ENCODE measurements at regions not wholly inside any gene's neighbourhood (a gene's known extent, or its start where the extent isn't known, plus 50 kb on each side); places are given as distances from the start of the nearest gene placed in this dataset.

DNA sequence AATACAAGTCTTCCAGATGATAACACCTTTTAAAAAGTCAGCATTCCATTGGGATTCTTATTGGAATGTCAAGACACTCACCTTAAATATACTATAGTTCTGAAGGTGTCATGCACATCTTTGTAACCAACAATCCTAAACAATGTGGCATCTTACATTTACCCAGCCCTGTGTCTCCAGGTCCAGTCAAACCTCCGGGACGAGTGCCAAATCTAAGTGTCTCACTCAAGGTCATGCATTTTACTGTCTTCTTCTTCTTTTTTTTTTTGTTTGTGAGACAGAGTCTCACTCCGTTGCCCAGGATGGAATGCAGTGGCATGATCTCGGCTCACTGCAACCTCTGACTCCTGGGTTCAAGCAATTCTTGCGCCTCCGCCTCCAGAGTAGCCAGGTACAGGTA lies 206.9 kb upstream of the FAM98A start:
- no peak for DNase-seq

- DNase-seq, result no peak
Observed at GRCh38 chr2:33804155-33804554, 205.1 kb upstream of the FAM98A start.

GRCh38 chr2:33796511-33796910 lies 197.4 kb upstream of the FAM98A start:
- no peak for DNase-seq

DNA sequence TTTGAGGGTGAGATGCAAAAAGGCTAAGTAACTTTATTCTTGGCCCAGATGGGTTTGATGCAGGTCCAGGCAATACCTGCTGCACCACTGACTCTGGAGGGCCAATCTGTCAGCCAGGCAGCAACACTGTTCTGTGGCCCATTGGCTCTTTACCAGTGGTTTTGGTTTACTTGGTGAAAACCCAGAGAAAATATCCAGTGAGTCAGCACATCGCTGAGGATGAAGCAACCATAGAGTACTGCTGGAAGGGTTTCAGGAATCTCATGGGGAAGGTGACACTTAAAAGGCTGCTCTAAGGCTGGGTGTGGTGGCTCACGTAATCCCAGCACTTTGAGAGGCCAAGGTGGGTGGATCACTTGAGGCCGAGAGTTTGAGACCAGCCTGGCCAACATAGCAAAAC lies 192.5 kb upstream of the FAM98A start:
- DNase-seq, result no peak

- no peak for DNase-seq
Observed at GRCh38 chr2:33788044-33788443, 188.9 kb upstream of the FAM98A start.

GRCh38 chr2:33786881-33787280 lies 187.8 kb upstream of the FAM98A start:
- DNase-seq, result no peak

- no peak for DNase-seq
Observed at GRCh38 chr2:33785201-33786106, 186.4 kb upstream of the FAM98A start.

GRCh38 chr2:33784488-33784887 lies 185.4 kb upstream of the FAM98A start:
- no peak for DNase-seq

DNA sequence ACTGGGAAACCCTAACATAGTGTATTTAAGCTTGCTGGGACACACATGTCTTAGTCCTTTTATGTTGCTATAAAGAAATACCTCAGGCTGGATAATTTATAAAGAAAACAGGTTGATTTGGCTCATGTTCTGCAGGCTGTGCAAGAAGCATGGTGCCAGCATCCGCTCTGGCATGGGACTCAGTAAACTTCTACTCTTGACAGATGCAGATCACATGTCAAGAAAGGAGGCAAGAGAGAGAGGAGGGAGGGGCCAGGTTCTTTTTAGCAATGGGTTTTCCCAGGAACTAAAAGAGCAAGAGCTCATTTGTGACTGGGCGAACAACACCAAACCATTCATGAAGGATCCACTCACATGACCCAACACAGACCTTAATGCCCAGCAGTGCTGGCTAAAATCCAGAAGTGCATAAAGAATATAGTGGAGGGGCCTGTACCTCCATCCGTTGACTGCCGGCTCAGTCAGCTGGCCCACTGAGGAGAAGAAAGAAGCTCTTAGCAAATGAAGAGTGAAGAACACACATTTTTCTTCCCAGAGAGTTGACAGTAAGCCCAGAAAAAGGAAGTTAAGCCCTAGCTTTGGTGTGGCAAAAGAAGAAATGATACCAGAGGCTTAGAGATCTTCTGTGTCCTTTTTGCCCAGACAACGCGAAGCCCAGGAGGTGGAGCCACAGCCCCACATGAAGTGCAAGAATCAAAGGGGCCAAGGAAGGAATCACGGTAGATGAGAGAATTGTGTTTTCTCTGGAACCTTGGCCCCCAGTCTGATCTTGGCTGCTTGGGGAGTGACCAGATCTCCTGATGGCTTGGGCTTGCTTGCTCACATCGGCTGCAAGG lies 183.5 kb upstream of the FAM98A start:
- DNase-seq, result no peak

DNA sequence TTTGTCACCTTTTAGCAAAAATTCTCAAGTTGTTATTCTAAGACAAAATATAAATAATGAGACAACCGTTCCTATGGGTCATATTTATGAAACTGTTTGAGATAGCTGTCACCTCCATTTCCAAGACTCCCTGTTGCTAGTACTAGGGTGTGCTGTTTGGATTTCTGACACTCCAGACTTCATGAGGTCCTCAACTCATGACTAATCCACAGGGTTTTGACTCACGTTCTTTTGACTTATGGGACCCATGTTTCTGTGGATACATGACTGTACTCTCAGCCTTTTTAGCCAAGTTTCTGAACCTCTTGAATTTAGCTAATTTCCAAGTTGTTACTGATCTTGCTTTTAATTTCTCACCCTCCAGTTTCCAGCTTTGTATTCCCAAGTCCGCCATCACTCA lies 178.7 kb upstream of the FAM98A start:
- DNase-seq, result no peak

DNA sequence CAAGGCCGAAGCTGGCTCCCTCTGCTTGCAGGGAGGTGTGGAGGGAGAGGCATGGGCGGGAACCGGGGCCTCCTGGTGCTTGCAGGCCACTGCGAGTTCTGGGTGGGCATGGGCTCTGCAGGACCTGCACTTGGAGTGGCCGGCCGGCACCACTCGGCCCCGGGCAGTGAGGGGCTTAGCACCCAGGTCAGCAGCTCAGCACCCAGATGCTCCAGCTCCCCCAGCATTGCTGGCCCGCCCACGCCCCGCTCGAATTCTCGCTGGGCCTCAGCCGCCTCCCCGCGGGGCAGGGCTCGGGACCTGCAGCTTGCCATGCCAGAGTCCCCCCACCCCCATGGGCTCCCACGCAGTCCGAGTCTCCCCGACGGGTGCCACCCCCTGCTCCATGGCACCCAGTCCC lies 176.2 kb upstream of the FAM98A start:
- no peak for DNase-seq

DNA sequence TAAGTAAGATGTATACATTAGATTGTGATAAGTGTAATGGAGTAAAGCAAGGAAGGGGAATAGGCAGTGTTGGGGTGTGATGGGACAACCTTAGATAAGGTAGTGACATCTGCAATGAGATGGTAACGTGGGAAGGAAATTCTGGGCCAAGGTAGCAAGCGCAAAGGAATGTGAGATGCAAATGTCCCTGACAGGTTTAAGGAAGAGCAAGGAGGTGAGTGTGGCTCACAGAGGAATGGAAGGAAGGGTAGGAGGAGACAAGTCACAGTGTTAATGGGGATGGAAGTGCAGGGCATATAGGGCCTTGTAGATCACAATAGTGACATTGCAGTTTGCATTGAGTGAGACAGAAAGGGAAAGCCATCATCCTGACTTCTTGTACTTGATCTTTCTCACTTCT lies 170.9 kb upstream of the FAM98A start:
- no peak for DNase-seq

- DNase-seq, result no peak
Observed at GRCh38 chr2:33766175-33766574, 167.1 kb upstream of the FAM98A start.

GRCh38 chr2:33765122-33765521 lies 166.0 kb upstream of the FAM98A start:
- no peak for DNase-seq

DNA sequence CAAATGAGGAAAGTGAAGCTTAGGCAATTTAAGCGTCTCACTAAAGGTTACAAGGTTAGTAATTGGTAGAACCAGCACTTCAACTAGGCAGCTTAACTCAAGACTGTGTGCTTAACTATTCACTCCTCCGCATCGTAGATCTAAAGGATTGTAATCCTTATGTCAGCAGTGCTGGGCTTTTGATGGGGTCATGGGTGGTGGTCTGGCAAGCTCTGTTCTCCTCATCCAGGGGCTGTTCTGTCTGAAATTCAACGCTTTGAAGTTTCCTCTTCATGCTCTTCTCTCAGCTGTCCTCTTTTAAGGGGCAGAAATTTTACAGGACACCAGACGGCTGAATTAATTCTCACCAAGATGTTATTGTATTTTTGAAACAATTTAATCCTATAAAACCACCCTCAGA lies 165.5 kb upstream of the FAM98A start:
- no peak for DNase-seq

DNA sequence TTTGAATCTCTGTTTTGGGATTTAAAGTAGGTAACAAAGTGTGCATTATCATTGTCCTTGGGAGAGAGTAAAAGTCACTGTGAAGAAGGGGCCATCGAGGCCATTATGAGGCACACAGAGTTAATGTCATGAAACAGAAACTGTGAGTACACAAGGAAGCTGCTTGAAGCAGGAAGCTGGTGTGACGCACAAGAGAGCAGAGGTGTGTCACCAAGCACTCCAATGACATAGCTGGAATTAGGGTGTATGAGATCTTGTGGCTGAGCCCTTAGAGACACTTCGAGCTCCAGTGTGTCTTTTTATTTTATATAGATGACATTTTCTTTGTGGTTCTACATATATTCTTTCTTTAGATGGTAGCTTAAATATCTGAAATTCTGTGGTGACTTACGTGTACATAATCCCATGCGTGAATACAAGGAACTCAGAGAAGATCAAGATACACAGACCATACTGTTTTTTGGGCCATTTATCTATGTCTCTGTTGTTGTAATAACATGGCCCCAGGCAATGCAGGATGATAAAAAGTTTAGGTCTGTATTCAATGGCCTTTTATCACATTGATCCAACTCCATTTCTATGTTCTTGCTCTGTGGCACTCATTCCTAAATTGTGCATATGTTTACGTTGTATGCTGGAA lies 164.7 kb upstream of the FAM98A start:
- DNase-seq, result no peak

DNA sequence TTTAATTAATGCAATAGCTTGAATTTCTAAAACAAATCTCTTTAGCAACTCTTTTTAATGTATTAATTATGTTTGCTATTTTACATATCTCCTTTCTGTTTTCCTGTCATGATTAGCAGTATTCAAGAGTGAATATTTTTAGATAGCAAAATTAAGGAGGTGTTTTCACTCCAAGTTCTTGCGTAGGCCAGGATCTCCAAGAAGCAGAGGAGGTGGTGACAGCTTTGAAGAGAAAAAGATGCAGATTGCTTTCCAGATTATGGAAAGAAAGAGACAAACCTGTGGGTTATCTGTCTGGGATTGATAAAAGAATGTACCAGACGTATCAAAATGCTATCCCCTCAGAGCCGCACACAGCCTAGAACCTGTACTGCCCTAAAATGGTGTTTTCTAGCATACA lies 163.5 kb upstream of the FAM98A start:
- DNase-seq, result no peak

- DNase-seq, result no peak
Observed at GRCh38 chr2:33746208-33746800, 147.2 kb upstream of the FAM98A start.

- no peak for DNase-seq
Observed at GRCh38 chr2:33735096-33735495, 136.0 kb upstream of the FAM98A start.

DNA sequence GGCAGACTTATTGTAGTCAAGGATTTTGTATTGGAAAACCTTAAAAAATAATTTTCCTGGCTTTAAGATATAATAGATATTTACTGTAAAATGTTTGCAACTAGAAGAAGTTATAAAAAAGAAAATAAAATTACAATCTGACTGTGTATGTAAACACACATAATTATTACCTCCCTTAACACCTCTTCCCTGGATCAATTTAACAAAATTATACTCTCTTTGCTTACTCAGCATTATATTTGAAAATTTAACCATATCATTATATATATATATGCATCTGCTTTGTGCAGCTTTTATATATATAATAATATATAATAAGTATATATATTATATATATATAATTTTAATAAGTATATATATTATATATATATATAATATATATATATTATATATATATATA lies 131.7 kb upstream of the FAM98A start:
- DNase-seq, result no peak

GRCh38 chr2:33730193-33730592 lies 131.1 kb upstream of the FAM98A start:
- DNase-seq, result no peak

- DNase-seq, result no peak
Observed at GRCh38 chr2:33729353-33729752, 130.3 kb upstream of the FAM98A start.

GRCh38 chr2:33728106-33728505 lies 129.0 kb upstream of the FAM98A start:
- DNase-seq, result no peak
